HG03432 (cell line): ENCODE measurements at regions not wholly inside any gene's neighbourhood (a gene's known extent, or its start where the extent isn't known, plus 50 kb on each side); places are given as distances from the start of the nearest gene placed in this dataset.
"Not testable (repeated sequence)": the region's sequence is repeated elsewhere in the genome, so short reads cannot be mapped to it uniquely, and the experiment has no call there.

ENCODE experiments used
- ATAC-seq: cut with Tn5 transposase; IDR thresholded peaks from one replicate; pipeline ENCODE4 v1.9.1; 2021; ENCODE audit warnings: mild to moderate bottlenecking, moderate library complexity; ENCODE audit not compliant: unreplicated experiment

GRCh38 chr12:126210448-126210847, 1145.2 kb downstream of the AACS start:
- no peak for ATAC-seq

DNA sequence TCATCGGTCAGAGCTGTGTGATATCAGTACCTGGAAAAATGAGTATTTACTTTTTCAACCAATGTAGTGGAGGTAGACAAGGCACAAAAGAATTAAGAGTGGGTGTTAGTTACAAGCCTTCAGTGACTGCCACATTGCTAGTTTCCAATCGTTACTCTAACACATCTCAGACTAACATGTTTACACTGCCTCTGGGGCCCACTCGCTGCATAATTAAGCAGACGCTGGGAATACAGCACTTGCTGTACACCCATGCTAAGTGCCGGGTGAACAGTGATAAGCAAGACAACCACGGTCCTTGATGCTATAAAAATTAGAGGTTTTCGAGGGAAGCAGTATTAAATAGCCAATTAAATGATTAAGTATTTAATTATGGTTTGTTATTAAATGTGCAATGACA, 1147.6 kb downstream of the AACS start:
- ATAC-seq = no peak

- no peak for ATAC-seq
Measured at GRCh38 chr12:126218697-126219096, 1153.5 kb downstream of the AACS start.

DNA sequence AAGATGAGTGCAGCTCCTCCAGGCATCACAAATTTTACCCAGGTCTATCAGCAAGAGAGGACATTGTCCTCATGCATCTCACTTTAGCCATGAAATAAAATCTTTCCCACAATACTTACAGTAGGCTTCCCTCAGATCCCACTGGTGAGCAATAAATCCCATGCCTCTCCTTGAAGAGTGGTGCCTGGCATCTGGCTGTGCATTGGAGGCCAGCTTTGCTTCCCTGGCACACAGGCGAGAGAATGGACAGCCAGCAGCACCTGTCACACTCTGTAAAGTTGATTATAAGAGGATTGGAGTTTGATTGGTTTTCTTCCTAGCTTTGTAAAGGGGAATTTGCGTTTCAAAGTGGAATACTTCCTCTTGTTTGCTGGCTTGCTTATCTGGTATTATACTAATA, 1153.9 kb downstream of the AACS start:
- ATAC-seq = no peak

- ATAC-seq = no peak
Measured at GRCh38 chr12:126219654-126220279, 1154.5 kb downstream of the AACS start.

GRCh38 chr12:126224032-126224431, 1158.8 kb downstream of the AACS start:
- no peak for ATAC-seq

- no peak for ATAC-seq
Measured at GRCh38 chr12:126228936-126229335, 1163.7 kb downstream of the AACS start.

GRCh38 chr12:126232711-126233110, 1167.5 kb downstream of the AACS start:
- ATAC-seq = no peak

- no peak for ATAC-seq
Measured at GRCh38 chr12:126233625-126234024, 1168.4 kb downstream of the AACS start.

DNA sequence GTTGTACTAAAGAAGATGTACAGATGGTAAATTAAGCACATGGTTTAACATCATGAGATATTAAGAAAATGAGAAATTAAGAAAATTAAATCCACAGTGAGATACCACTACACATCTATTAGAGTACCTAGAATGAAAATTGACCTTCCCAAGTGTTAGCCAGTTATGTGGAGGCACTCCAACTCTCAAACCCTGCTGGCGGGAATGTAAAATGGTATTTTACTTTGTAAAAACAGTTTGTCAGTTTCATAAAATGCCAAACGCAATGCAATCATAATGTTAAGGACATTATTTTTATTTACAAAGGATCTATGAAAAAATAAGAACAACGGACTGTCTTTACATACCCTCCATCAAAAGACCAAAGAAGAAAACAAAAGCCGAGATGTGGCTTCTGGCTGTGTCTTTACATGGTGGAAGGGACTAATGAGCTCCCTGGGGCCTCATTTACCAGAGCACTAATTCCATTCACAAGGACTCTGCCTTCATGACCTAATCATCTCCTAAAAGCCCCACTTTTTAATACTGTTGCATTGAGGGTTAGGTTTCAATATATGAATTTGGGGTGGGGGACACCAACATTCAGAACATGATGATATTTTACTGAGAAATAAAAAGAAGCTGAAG, 1178.7 kb downstream of the AACS start:
- no peak for ATAC-seq

- no peak for ATAC-seq
Measured at GRCh38 chr12:126247936-126248335, 1182.7 kb downstream of the AACS start.

GRCh38 chr12:126248871-126249403, 1183.7 kb downstream of the AACS start:
- no peak for ATAC-seq

- ATAC-seq = no peak
Measured at GRCh38 chr12:126258190-126258589, 1193.0 kb downstream of the AACS start.

- no peak for ATAC-seq
Measured at GRCh38 chr12:126262829-126263228, 1197.6 kb downstream of the AACS start.

DNA sequence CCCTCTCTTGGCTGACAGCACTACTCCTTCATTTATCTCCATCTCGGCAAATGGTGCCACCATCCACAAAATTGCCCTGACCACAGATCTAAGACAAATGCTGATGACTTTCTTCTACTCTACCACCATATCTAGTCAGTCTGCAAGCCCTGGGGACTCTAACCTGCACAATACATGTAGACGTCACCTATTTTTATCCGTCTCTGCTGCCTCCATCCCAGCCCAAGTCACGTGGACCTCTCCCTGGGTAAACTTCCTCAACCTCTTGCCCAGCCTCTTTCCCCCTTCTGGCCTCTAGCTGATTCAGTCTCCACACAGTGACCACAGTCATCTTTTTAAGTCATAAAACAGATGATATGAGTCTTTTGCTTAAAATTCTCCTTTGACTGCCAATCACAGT, 1203.0 kb downstream of the AACS start:
- no peak for ATAC-seq

GRCh38 chr12:126271159-126271558, 1205.9 kb downstream of the AACS start:
- no peak for ATAC-seq

GRCh38 chr12:126282691-126283090, 1217.5 kb downstream of the AACS start:
- no peak for ATAC-seq

- no peak for ATAC-seq
Measured at GRCh38 chr12:126286203-126286602, 1221.0 kb downstream of the AACS start.

DNA sequence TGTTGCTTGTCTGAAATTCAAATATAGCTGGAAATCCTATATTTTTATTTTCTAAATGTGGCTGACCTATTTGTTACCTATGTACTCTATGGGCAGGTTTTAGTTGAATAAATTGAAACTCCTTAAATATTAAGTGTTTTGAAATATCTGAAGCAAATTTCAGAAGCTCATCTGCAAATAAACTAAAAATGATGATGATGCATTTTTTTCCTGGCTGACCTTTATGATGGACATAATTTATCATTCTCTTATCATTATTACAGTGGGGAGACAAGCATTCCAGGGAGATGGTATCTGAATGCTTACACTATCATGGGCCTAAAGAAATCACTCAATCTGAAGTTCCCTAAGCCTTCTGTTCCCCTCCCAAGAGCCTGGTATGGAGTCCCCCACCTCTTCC, 1225.2 kb downstream of the AACS start:
- ATAC-seq = no peak

- ATAC-seq = not testable (repeated sequence)
Measured at GRCh38 chr12:126291987-126292386, 1226.8 kb downstream of the AACS start.

DNA sequence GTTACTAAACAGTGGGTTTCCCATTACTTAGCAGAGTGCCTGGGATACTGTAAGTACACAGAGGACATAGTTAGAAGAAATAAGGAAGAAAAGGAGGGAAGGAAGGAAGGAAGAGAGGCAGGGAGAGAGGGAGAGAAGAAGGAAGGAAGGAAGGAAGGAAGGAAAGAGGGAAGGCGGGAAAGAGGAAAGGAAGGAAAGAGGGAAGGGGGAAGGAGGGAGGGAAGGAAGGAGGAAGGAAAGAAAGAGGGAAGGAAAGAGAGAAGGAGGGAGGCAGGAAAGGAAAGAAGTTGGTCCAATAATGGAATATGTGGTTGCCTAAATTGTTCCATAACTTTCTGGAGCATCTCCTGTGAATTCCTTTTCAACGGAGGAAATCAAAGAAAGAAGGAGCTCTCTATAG, 1230.4 kb downstream of the AACS start:
- no peak for ATAC-seq

- no peak for ATAC-seq
Measured at GRCh38 chr12:126309278-126309677, 1244.0 kb downstream of the AACS start.

GRCh38 chr12:126312457-126312856, 1247.2 kb downstream of the AACS start:
- ATAC-seq = no peak
